ENCODE measurements at regions not wholly inside any gene's neighbourhood (a gene's known extent, or its start where the extent isn't known, plus 50 kb on each side); places are given as distances from the start of the nearest gene placed in this dataset.

GRCh38 chr3:68129065-68129464 is 474.7 kb upstream of the SUCLG2 start:
- TF ChIP-seq CTCF (IDR thresholded peaks at IDR 0.05): no peak
- no peak for ATAC-seq (ENCODE audit: low FRiP score)
- no peak for DNase-seq (ENCODE audit: low spot score)

- DNase-seq (ENCODE audit: low spot score) (no peak), ATAC-seq (ENCODE audit: low FRiP score) (no peak)
- no peak for TF ChIP-seq CTCF (IDR thresholded peaks at IDR 0.05)
These were observed 468.8 kb upstream of the SUCLG2 start for GRCh38 chr3:68123231-68123630.

GRCh38 chr3:68121287-68121686 is 466.9 kb upstream of the SUCLG2 start:
- DNase-seq (ENCODE audit: low spot score) (no peak), ATAC-seq (ENCODE audit: low FRiP score) (no peak)
- no peak for TF ChIP-seq CTCF (IDR thresholded peaks at IDR 0.05)

GRCh38 chr3:68116580-68116979 is 462.2 kb upstream of the SUCLG2 start:
- no peak for DNase-seq (ENCODE audit: low spot score)
- ATAC-seq (ENCODE audit: low FRiP score): no peak
- TF ChIP-seq CTCF (IDR thresholded peaks at IDR 0.05): no peak

GRCh38 chr3:68103811-68104210 is 449.4 kb upstream of the SUCLG2 start:
- TF ChIP-seq CTCF (IDR thresholded peaks at IDR 0.05): no peak
- DNase-seq (ENCODE audit: low spot score) (no peak), ATAC-seq (ENCODE audit: low FRiP score) (no peak)

- no peak for ATAC-seq (ENCODE audit: low FRiP score)
- TF ChIP-seq CTCF (IDR thresholded peaks at IDR 0.05): no peak
- DNase-seq (ENCODE audit: low spot score): no peak
These were observed 436.2 kb upstream of the SUCLG2 start for GRCh38 chr3:68090571-68090970.

- DNase-seq (ENCODE audit: low spot score) (no peak), ATAC-seq (ENCODE audit: low FRiP score) (peak; percentile 65)
- TF ChIP-seq CTCF (IDR thresholded peaks at IDR 0.05): no peak
These were observed 435.2 kb upstream of the SUCLG2 start for GRCh38 chr3:68089572-68090011.

Data from omental fat pad (tissue), 3 donors.